K562 (cell line): ENCODE measurements at regions not wholly inside any gene's neighbourhood (a gene's known extent, or its start where the extent isn't known, plus 50 kb on each side); places are given as distances from the start of the nearest gene placed in this dataset.
"Not testable (repeated sequence)": the region's sequence is repeated elsewhere in the genome, so short reads cannot be mapped to it uniquely, and the experiment has no call there.

ENCODE experiments used
- ATAC-seq: fragments of 200-7000 bp; cut with Tn5 transposase; 3 replicates; pipeline ENCODE4 v1.9.1; 2020; ENCODE audit warnings: moderate library complexity
- BruUV-seq: library from RNA; stranded (reverse); fragments of 400-500 nt; replicated peaks from 2 replicates; lab custom pipeline; 2021; lab: Mats Ljungman, UMichigan
- CTCF ChIA-PET: fragments of 300-600 bp; formaldehyde crosslinking; extraction: SDS; loops from one replicate; lab custom pipeline; 2021; ENCODE audit warnings: low intra/inter-chr PET ratio; lab: Yijun Ruan, JAX
- POLR2A ChIA-PET: fragments of 300-600, 350-650 bp; sonication (Branson Sonifier 250); formaldehyde crosslinking; extraction: SDS; loops from one replicate; lab custom pipeline; 2021; ENCODE audit warnings: antibody characterized with exemption, inconsistent platforms; lab: Yijun Ruan, JAX
- DNase-seq, 4 experiments: peaks; one replicate each; pipeline versions ENCODE4 v3.0.0 to v3.0.0-alpha.2; 2011 to 2018; ENCODE audit warnings: low spot score in 3 of 4, mixed read lengths in 3 of 4; ENCODE audit errors: extremely low read depth in 1 of 4
- FAIRE-seq: peaks from 2 replicates; lab custom pipeline; 2011; peaks lifted over from hg19 to GRCh38; lab: Jason Lieb, UNC
- H2AFZ ChIP-seq: 2 replicates; pipeline ENCODE4 v1.6.0; 2011; ENCODE audit warnings: low read depth, low read length, control low read depth, inconsistent platforms
- H3K27ac ChIP-seq: fragments of 200-600 bp; 3 replicates; pipeline ENCODE4 v1.8.0; 2011; ENCODE audit warnings: low read depth, mild to moderate bottlenecking, control low read depth, inconsistent platforms, low read length, moderate library complexity, mixed read lengths; ENCODE audit errors: extremely low read depth
- H3K27me3 ChIP-seq, 2 experiments: fragments of 300-600 bp in 1 of 2; 2 replicates in 1 of 2; 3 replicates in 1 of 2; pipeline versions ENCODE4 v1.6.0 to v1.8.0; 2011; ENCODE audit warnings: inconsistent platforms in 2 of 2, low read length in 2 of 2, mild to moderate bottlenecking in 1 of 2, mixed read lengths in 1 of 2, moderate library complexity in 1 of 2; ENCODE audit not compliant: control insufficient read depth in 2 of 2, insufficient read depth in 2 of 2
- H3K36me3 ChIP-seq: fragments of 300-600 bp; 3 replicates; pipeline ENCODE4 v1.8.0; 2011; ENCODE audit warnings: mild to moderate bottlenecking, low read length, inconsistent platforms; ENCODE audit not compliant: control insufficient read depth, insufficient read depth
- H3K4me1 ChIP-seq, 2 experiments: fragments of 200-600 bp in 1 of 2; replicated peaks in 1 of 2; 2 replicates in 1 of 2; 3 replicates in 1 of 2; pipeline versions ENCODE4 v1.5.1 to v1.8.0; 2011; ENCODE audit warnings: inconsistent platforms in 2 of 2, low read length in 2 of 2, mild to moderate bottlenecking in 1 of 2, mixed read lengths in 1 of 2, moderate library complexity in 1 of 2; ENCODE audit not compliant: control insufficient read depth in 2 of 2, insufficient read depth in 2 of 2
- H3K4me2 ChIP-seq: 2 replicates; pipeline ENCODE4 v1.6.1; 2011; ENCODE audit warnings: low read length, control low read depth, inconsistent platforms, mixed read lengths; ENCODE audit not compliant: insufficient read depth
- H3K4me3 ChIP-seq: fragments of 200-600 bp; sonication (generic), shearing (Covaris generic); 2 replicates; pipeline ENCODE4 v1.5.1; 2016; ENCODE audit warnings: control low read depth, inconsistent platforms
- H3K79me2 ChIP-seq: fragments of 200-600 bp; 3 replicates; pipeline ENCODE4 v1.8.0; 2011; ENCODE audit warnings: low read length, inconsistent platforms; ENCODE audit not compliant: control insufficient read depth, insufficient read depth
- H3K9ac ChIP-seq, 2 experiments: 2 replicates each; pipeline versions ENCODE4 v1.6.0 to v1.6.1; 2011; ENCODE audit warnings: low read depth in 2 of 2, low read length in 2 of 2, control low read depth in 1 of 2, inconsistent platforms in 1 of 2, mild to moderate bottlenecking in 1 of 2, mixed read lengths in 1 of 2; ENCODE audit not compliant: insufficient read depth in 1 of 2
- H3K9me1 ChIP-seq: one replicate; pipeline ENCODE4 v1.6.0; 2011; ENCODE audit warnings: inconsistent platforms, mild to moderate bottlenecking, low read length, moderate library complexity; ENCODE audit not compliant: control insufficient read depth, insufficient read depth
- H3K9me3 ChIP-seq: replicated peaks from 2 replicates; pipeline ENCODE4 v1.5.1; 2011; ENCODE audit warnings: low read depth, low read length, inconsistent platforms; ENCODE audit not compliant: control insufficient read depth, insufficient read depth
- H4K20me1 ChIP-seq: replicated peaks from 2 replicates; pipeline ENCODE4 v1.6.1; 2011; ENCODE audit warnings: low read length, inconsistent platforms, mixed read lengths; ENCODE audit not compliant: control insufficient read depth, insufficient read depth
- ARID1B ChIP-seq: fragments of 450-650 bp; IDR thresholded peaks from 2 replicates; pipeline ENCODE4 v1.6.1; 2016; ENCODE audit warnings: antibody characterized with exemption, mild to moderate bottlenecking, inconsistent platforms
- BRCA1 ChIP-seq, 2 experiments: fragments of 450-650 bp in 1 of 2; sonication (generic) in 1 of 2; formaldehyde crosslinking in 1 of 2; IDR thresholded peaks; 2 replicates each; pipeline versions ENCODE4 v1.5.0 to v1.6.1; 2017 to 2020; ENCODE audit warnings: mild to moderate bottlenecking in 1 of 2, missing genetic modification reagents in 1 of 2
- CSDE1 ChIP-seq, 2 experiments: fragments of 450-650 bp; IDR thresholded peaks; 2 replicates each; pipeline ENCODE4 v1.6.1; 2016; ENCODE audit warnings: mild to moderate bottlenecking in 1 of 2
- NCOR1 ChIP-seq: fragments of 450-650 bp; IDR thresholded peaks from 2 replicates; pipeline ENCODE4 v1.6.1; 2016; ENCODE audit warnings: mild to moderate bottlenecking, moderate library complexity
- NEUROD1 ChIP-seq: fragments of 150-350 bp; IDR thresholded peaks from 2 replicates; pipeline ENCODE4 v1.6.1; 2014; ENCODE audit warnings: borderline replicate concordance, low read length, low read depth; ENCODE audit not compliant: partially characterized antibody
- RBM22 ChIP-seq: fragments of 200-400 bp; formaldehyde crosslinking; IDR thresholded peaks from 2 replicates; pipeline ENCODE4 v1.6.1; 2018; ENCODE audit warnings: low read length, low read depth; ENCODE audit not compliant: poor library complexity, severe bottlenecking
- SAFB2 ChIP-seq: fragments of 200-400 bp; formaldehyde crosslinking; IDR thresholded peaks from 2 replicates; pipeline ENCODE4 v1.6.1; 2018; ENCODE audit warnings: borderline replicate concordance, low read length, low read depth, moderate library complexity; ENCODE audit not compliant: severe bottlenecking
- SRSF9 ChIP-seq: fragments of 200-400 bp; formaldehyde crosslinking; IDR thresholded peaks from 2 replicates; pipeline ENCODE4 v1.6.1; 2017; ENCODE audit warnings: low read depth, low read length, borderline replicate concordance
- ZFPM2 ChIP-seq: fragments of 250-450 bp; sonication (Bioruptor Pico); IDR thresholded peaks from 2 replicates; pipeline ENCODE4 v1.5.1; 2022; ENCODE audit warnings: mild to moderate bottlenecking
- WGBS: fragments of 100-300 bp; shearing (Covaris generic); methylation state at CpG from one replicate; pipeline ENCODE4 v1.1.6; 2016; ENCODE audit warnings: low coverage, mixed read lengths; ENCODE audit not compliant: insufficient coverage; ENCODE audit errors: missing lambda C conversion rate; 5-methylcytosine and 5-hydroxymethylcytosine counted together
- in situ Hi-C: fragments of 300-500 bp; cut with MboI; formaldehyde crosslinking; loops from 4 replicates; pipeline ENCODE4 v1.15.0; 2018; ENCODE audit warnings: inconsistent platforms, mixed read lengths
- intact Hi-C: fragments of 100-400 bp; cut with micrococcal nuclease; formaldehyde crosslinking; loops from 2 replicates; pipeline ENCODE4 v1.14.2; 2022
- TF ChIP-seq, protein P1 (sequence below): fragments of 250-450 bp; sonication (Bioruptor Pico); IDR thresholded peaks from 2 replicates; pipeline ENCODE4 v1.5.0; 2022; ENCODE audit warnings: mild to moderate bottlenecking
- TF ChIP-seq, protein P2 (sequence below), 2 experiments: fragments of 150-350 bp in 1 of 2; IDR thresholded peaks; 2 replicates each; pipeline ENCODE4 v1.6.1; 2012 to 2016; ENCODE audit warnings: low read depth in 2 of 2, low read length in 2 of 2, mild to moderate bottlenecking in 1 of 2, moderate library complexity in 1 of 2

DNA sequence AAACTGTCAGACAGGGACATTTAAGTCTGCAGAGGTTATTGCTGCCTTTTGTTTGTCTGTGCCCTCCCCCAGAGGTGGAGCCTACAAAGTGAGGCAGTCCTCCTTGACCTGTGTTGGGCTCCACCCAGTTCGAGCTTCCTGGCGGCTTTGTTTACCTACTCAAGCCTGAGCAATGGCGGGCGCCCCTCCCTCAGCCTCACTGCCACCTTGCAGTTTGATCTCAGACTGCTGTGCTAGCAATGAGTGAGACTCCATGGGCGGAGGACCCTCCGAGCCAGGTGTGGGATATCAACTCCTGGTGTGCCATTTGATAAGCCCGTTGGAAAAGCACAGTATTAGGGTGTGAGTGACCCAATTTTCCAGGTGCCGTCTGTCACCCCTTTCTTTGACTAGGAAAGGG is 632.7 kb downstream of the GALC start:
- FAIRE-seq, POLR2A ChIA-PET, H3K27ac ChIP-seq, H4K20me1 ChIP-seq, ATAC-seq, H3K4me2 ChIP-seq, H3K4me1 ChIP-seq, in situ Hi-C loops, intact Hi-C loops, H3K4me3 ChIP-seq, BruUV-seq, H3K9ac ChIP-seq, DNase-seq, H3K27me3 ChIP-seq, CTCF ChIA-PET, H2AFZ ChIP-seq, H3K79me2 ChIP-seq, H3K36me3 ChIP-seq, H3K9me1 ChIP-seq, H3K9me3 ChIP-seq: not testable (repeated sequence)
- WGBS = 0% methylated on average over 4 of the region's 8 CpGs

DNA sequence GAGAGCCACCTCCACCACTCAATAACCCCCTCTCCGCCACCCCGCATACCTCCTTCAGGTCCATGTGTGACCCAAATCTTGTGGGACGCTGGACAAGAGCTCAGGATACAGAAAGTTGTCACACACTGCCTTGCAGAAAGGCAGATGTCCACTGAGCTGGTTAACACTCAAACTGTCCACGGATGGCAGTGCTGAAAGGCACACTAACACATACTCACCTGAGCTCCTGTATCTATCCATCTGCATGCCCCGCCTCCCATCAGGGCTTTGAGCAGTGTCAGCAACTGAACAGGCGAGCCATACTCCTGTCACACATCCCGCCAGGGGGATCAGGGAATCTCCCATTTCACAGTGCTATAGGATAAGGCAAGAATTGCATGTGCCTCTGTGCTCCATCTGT is 642.0 kb downstream of the GALC start:
- ATAC-seq (no peak), DNase-seq (no peak), FAIRE-seq (no peak)
- Histone ChIP-seq H3K27ac (no peak overlapping the region), H3K36me3 (no peaks in the 10 kb centered on the region), H4K20me1 (no peaks in the 10 kb centered on the region), H3K4me3 (no peak overlapping the region), H3K9me1 (no peaks in the 10 kb centered on the region), H3K79me2 (no peaks in the 10 kb centered on the region), H3K9ac (no peak overlapping the region), H3K4me1 (no peaks in the 10 kb centered on the region), H3K27me3 (no peaks in the 10 kb centered on the region), H3K9me3 (no peaks in the 10 kb centered on the region), H3K4me2 (no peak overlapping the region), H2AFZ (no peak overlapping the region)
- ChIA-PET POLR2A (no interaction called here), CTCF (no interaction called here)
- in situ Hi-C loops = no loop called here
- no TSS peak for BruUV-seq
- intact Hi-C loops = no loop called here
- no peak for TF ChIP-seq SRSF9
- no peak for TF ChIP-seq NCOR1
- TF ChIP-seq ARID1B = no peak
- TF ChIP-seq SAFB2 = no peak
- no peak for TF ChIP-seq ZFPM2 (CRISPR knock-in tag)
- no peak for TF ChIP-seq RBM22
- TF ChIP-seq, protein P1, sequence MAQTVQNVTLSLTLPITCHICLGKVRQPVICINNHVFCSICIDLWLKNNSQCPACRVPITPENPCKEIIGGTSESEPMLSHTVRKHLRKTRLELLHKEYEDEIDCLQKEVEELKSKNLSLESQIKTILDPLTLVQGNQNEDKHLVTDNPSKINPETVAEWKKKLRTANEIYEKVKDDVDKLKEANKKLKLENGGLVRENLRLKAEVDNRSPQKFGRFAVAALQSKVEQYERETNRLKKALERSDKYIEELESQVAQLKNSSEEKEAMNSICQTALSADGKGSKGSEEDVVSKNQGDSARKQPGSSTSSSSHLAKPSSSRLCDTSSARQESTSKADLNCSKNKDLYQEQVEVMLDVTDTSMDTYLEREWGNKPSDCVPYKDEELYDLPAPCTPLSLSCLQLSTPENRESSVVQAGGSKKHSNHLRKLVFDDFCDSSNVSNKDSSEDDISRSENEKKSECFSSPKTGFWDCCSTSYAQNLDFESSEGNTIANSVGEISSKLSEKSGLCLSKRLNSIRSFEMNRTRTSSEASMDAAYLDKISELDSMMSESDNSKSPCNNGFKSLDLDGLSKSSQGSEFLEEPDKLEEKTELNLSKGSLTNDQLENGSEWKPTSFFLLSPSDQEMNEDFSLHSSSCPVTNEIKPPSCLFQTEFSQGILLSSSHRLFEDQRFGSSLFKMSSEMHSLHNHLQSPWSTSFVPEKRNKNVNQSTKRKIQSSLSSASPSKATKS = no peak
- no peak for TF ChIP-seq BRCA1 (IDR thresholded peaks at IDR 0.05)
- no peak for TF ChIP-seq BRCA1 (CRISPR knock-in tag; IDR thresholded peaks at IDR 0.05)
- TF ChIP-seq, protein P2, sequence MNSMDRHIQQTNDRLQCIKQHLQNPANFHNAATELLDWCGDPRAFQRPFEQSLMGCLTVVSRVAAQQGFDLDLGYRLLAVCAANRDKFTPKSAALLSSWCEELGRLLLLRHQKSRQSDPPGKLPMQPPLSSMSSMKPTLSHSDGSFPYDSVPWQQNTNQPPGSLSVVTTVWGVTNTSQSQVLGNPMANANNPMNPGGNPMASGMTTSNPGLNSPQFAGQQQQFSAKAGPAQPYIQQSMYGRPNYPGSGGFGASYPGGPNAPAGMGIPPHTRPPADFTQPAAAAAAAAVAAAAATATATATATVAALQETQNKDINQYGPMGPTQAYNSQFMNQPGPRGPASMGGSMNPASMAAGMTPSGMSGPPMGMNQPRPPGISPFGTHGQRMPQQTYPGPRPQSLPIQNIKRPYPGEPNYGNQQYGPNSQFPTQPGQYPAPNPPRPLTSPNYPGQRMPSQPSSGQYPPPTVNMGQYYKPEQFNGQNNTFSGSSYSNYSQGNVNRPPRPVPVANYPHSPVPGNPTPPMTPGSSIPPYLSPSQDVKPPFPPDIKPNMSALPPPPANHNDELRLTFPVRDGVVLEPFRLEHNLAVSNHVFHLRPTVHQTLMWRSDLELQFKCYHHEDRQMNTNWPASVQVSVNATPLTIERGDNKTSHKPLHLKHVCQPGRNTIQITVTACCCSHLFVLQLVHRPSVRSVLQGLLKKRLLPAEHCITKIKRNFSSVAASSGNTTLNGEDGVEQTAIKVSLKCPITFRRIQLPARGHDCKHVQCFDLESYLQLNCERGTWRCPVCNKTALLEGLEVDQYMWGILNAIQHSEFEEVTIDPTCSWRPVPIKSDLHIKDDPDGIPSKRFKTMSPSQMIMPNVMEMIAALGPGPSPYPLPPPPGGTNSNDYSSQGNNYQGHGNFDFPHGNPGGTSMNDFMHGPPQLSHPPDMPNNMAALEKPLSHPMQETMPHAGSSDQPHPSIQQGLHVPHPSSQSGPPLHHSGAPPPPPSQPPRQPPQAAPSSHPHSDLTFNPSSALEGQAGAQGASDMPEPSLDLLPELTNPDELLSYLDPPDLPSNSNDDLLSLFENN (IDR thresholded peaks at IDR 0.05; ENCODE audit: low read depth in 2 of 2, low read length in 2 of 2) = no peak
- no peak for TF ChIP-seq CSDE1 (IDR thresholded peaks at IDR 0.05)
- TF ChIP-seq NEUROD1 = no peak
- 3% methylated on average over 6 of the region's 7 CpGs for WGBS
